ENCODE measurements at regions not wholly inside any gene's neighbourhood (a gene's known extent, or its start where the extent isn't known, plus 50 kb on each side); places are given as distances from the start of the nearest gene placed in this dataset.

- no peaks in the 10 kb centered on the region for H3K36me3 Mint-ChIP-seq (ENCODE audit: low read depth)
- H3K4me1 Mint-ChIP-seq = peaks cover 30% of the 10 kb centered on the region
- no peak overlapping the region for H2AFZ ChIP-seq
- H3K27ac ChIP-seq (ENCODE audit: low read depth) = no peak overlapping the region
- peaks cover 13% of the 10 kb centered on the region for H3K27me3 Mint-ChIP-seq (ENCODE audit: insufficient read depth, low read depth, poor library complexity)
- no peak for ATAC-seq
- H3K27me3 ChIP-seq (ENCODE audit: insufficient read depth) = peaks cover 20% of the 10 kb centered on the region
- H3K36me3 ChIP-seq (ENCODE audit: insufficient read depth) = no peaks in the 10 kb centered on the region
- no peaks in the 10 kb centered on the region for H3K9me2 ChIP-seq (ENCODE audit: insufficient read depth)
- no peaks in the 10 kb centered on the region for H3K9me3 Mint-ChIP-seq
- H3K4me3 ChIP-seq = no peak overlapping the region
- no peak overlapping the region for H3K4me2 ChIP-seq
- 0 out of 2 replicates have a peak, but pooled peaks cover 2% of the 10 kb centered on the region for H4K20me1 ChIP-seq (replicated peaks; ENCODE audit: insufficient read depth)
- no peaks in the 10 kb centered on the region for H3F3A ChIP-seq (replicated peaks; ENCODE audit: low read depth)
- no peaks in the 10 kb centered on the region for H3K79me2 ChIP-seq (replicated peaks; ENCODE audit: insufficient read depth)
- H3K27ac Mint-ChIP-seq = no peak overlapping the region
- no peak overlapping the region for H3K4me3 Mint-ChIP-seq
- peaks cover 20% of the 10 kb centered on the region for H3K4me1 ChIP-seq (ENCODE audit: insufficient read depth)
- DNase-seq (ENCODE audit: low spot score) = no peak
- TF ChIP-seq CREB1 (CRISPR knock-in tag; IDR thresholded peaks at IDR 0.05; ENCODE audit: low read depth) (no peak), ZNF114 (CRISPR knock-in tag; IDR thresholded peaks at IDR 0.05) (no peak), NANOG (IDR thresholded peaks at IDR 0.05; ENCODE audit: borderline replicate concordance) (no peak), ZNF331 (CRISPR knock-in tag; IDR thresholded peaks at IDR 0.05; ENCODE audit: low read depth) (no peak), EZH2phosphoT487 (IDR thresholded peaks at IDR 0.05; ENCODE audit: unreplicated experiment) (no peak), ETS1 (IDR thresholded peaks at IDR 0.05) (no peak)
Measured at GRCh38 chr21:15222707-15223106, 157.9 kb upstream of the NRIP1 start.

- Histone ChIP-seq H3K27ac (ENCODE audit: low read depth) (no peak overlapping the region), H3K4me3 (no peak overlapping the region), H3K79me2 (replicated peaks; ENCODE audit: insufficient read depth) (no peaks in the 10 kb centered on the region), H3F3A (replicated peaks; ENCODE audit: low read depth) (no peaks in the 10 kb centered on the region), H3K4me2 (no peak overlapping the region), H3K9me2 (ENCODE audit: insufficient read depth) (no peaks in the 10 kb centered on the region), H3K36me3 (ENCODE audit: insufficient read depth) (no peaks in the 10 kb centered on the region), H3K4me1 (ENCODE audit: insufficient read depth) (peaks cover 20% of the 10 kb centered on the region), H3K27me3 (ENCODE audit: insufficient read depth) (peaks cover 20% of the 10 kb centered on the region), H2AFZ (no peak overlapping the region), H4K20me1 (replicated peaks; ENCODE audit: insufficient read depth) (0 out of 2 replicates have a peak, but pooled peaks cover 2% of the 10 kb centered on the region)
- peaks cover 30% of the 10 kb centered on the region for H3K4me1 Mint-ChIP-seq
- H3K9me3 Mint-ChIP-seq = no peaks in the 10 kb centered on the region
- ATAC-seq = no peak
- no peaks in the 10 kb centered on the region for H3K36me3 Mint-ChIP-seq (ENCODE audit: low read depth)
- no peak for DNase-seq (ENCODE audit: low spot score)
- H3K4me3 Mint-ChIP-seq = no peak overlapping the region
- TF ChIP-seq NANOG (IDR thresholded peaks at IDR 0.05; ENCODE audit: borderline replicate concordance) (no peak), STAT1 (IDR thresholded peaks at IDR 0.05; ENCODE audit: unreplicated experiment) (no peak)
- peaks cover 13% of the 10 kb centered on the region for H3K27me3 Mint-ChIP-seq (ENCODE audit: insufficient read depth, low read depth, poor library complexity)
- no peak overlapping the region for H3K27ac Mint-ChIP-seq
Measured at GRCh38 chr21:15224346-15225086, 159.7 kb upstream of the NRIP1 start.

GRCh38 chr21:15227919-15228318, 163.1 kb upstream of the NRIP1 start:
- Histone ChIP-seq H3K4me2 (no peak overlapping the region), H2AFZ (no peak overlapping the region), H3K9me2 (ENCODE audit: insufficient read depth) (no peaks in the 10 kb centered on the region), H3K27me3 (ENCODE audit: insufficient read depth) (peaks cover 14% of the 10 kb centered on the region), H3F3A (replicated peaks; ENCODE audit: low read depth) (no peaks in the 10 kb centered on the region), H4K20me1 (replicated peaks; ENCODE audit: insufficient read depth) (no peaks in the 10 kb centered on the region; the same call in 1 of the 2 replicates), H3K79me2 (replicated peaks; ENCODE audit: insufficient read depth) (no peaks in the 10 kb centered on the region), H3K4me3 (no peak overlapping the region), H3K4me1 (ENCODE audit: insufficient read depth) (peaks cover 4% of the 10 kb centered on the region; the same call in 1 of the 2 replicates), H3K27ac (ENCODE audit: low read depth) (no peak overlapping the region), H3K36me3 (ENCODE audit: insufficient read depth) (no peaks in the 10 kb centered on the region)
- Mint-ChIP-seq H3K36me3 (ENCODE audit: low read depth) (no peaks in the 10 kb centered on the region), H3K4me1 (peaks cover 9% of the 10 kb centered on the region), H3K4me3 (no peak overlapping the region), H3K27me3 (ENCODE audit: insufficient read depth, low read depth, poor library complexity) (peaks cover 9% of the 10 kb centered on the region), H3K27ac (no peak overlapping the region), H3K9me3 (no peaks in the 10 kb centered on the region)
- ATAC-seq = no peak
- no peak for DNase-seq (ENCODE audit: low spot score)
- no peak for TF ChIP-seq EZH2phosphoT487 (IDR thresholded peaks at IDR 0.05; ENCODE audit: unreplicated experiment)
- TF ChIP-seq ZNF114 (CRISPR knock-in tag; IDR thresholded peaks at IDR 0.05) = no peak
- TF ChIP-seq ZNF462 (CRISPR knock-in tag; IDR thresholded peaks at IDR 0.05) = no peak
- TF ChIP-seq STAT1 (IDR thresholded peaks at IDR 0.05; ENCODE audit: unreplicated experiment) = no peak
- TF ChIP-seq NANOG (IDR thresholded peaks at IDR 0.05; ENCODE audit: borderline replicate concordance) = no peak
- TF ChIP-seq CREB1 (CRISPR knock-in tag; IDR thresholded peaks at IDR 0.05; ENCODE audit: low read depth) = no peak
- TF ChIP-seq POLR2AphosphoS5 (IDR thresholded peaks at IDR 0.05; ENCODE audit: low read depth) = no peak

Data from GM23338 (cell line).